Myocyte (in vitro differentiated cells): ENCODE measurements at regions not wholly inside any gene's neighbourhood (a gene's known extent, or its start where the extent isn't known, plus 50 kb on each side); places are given as distances from the start of the nearest gene placed in this dataset.
"Not testable (repeated sequence)": the region's sequence is repeated elsewhere in the genome, so short reads cannot be mapped to it uniquely, and the experiment has no call there.

Source experiments
- DNase-seq: peaks from one replicate; pipeline ENCODE4 v3.0.0-alpha.2; 2012; ENCODE audit warnings: low read depth

- DNase-seq, result not testable (repeated sequence)
Measured at GRCh38 chr1:168457296-168457695, 86.5 kb downstream of the XCL2 start.

GRCh38 chr1:168455764-168456163, 88.0 kb downstream of the XCL2 start:
- no peak for DNase-seq

GRCh38 chr1:168454211-168454815, 89.5 kb downstream of the XCL2 start:
- peak; percentile 35 for DNase-seq

- no peak for DNase-seq
Measured at GRCh38 chr1:168453056-168453455, 90.7 kb downstream of the XCL2 start.

- DNase-seq, result no peak
Measured at GRCh38 chr1:168452329-168452728, 91.5 kb downstream of the XCL2 start.

GRCh38 chr1:168447871-168448270, 95.9 kb downstream of the XCL2 start:
- no peak for DNase-seq

GRCh38 chr1:168446081-168446480, 97.7 kb downstream of the XCL2 start:
- no peak for DNase-seq

GRCh38 chr1:168443899-168444298, 99.9 kb downstream of the XCL2 start:
- no peak for DNase-seq

GRCh38 chr1:168443356-168443755, 100.4 kb downstream of the XCL2 start:
- DNase-seq, result no peak

- DNase-seq, result peak; percentile 13
Measured at GRCh38 chr1:168442931-168443330, 100.9 kb downstream of the XCL2 start.

GRCh38 chr1:168441745-168442144, 102.1 kb downstream of the XCL2 start:
- peak; percentile 10 for DNase-seq

- DNase-seq, result peak; percentile 85
Measured at GRCh38 chr1:168439456-168440375, 104.1 kb downstream of the XCL2 start.

GRCh38 chr1:168438626-168439025, 105.2 kb downstream of the XCL2 start:
- no peak for DNase-seq

- DNase-seq, result no peak
Measured at GRCh38 chr1:168437821-168438220, 106.0 kb downstream of the XCL2 start.

- DNase-seq, result no peak
Measured at GRCh38 chr1:168435439-168435838, 108.4 kb downstream of the XCL2 start.

GRCh38 chr1:168433238-168433637, 110.6 kb downstream of the XCL2 start:
- DNase-seq, result no peak

- no peak for DNase-seq
Measured at GRCh38 chr1:168431882-168432281, 111.9 kb downstream of the XCL2 start.

- no peak for DNase-seq
Measured at GRCh38 chr1:168430321-168430720, 113.5 kb downstream of the XCL2 start.

- peak; percentile 24 for DNase-seq
Measured at GRCh38 chr1:168428063-168428731, 115.6 kb downstream of the XCL2 start.

GRCh38 chr1:168427051-168427450, 116.7 kb downstream of the XCL2 start:
- no peak for DNase-seq

GRCh38 chr1:168424281-168424680, 119.5 kb downstream of the XCL2 start:
- no peak for DNase-seq

GRCh38 chr1:168422203-168422847, 121.5 kb downstream of the XCL2 start:
- DNase-seq, result no peak
